ENCODE measurements at regions not wholly inside any gene's neighbourhood (a gene's known extent, or its start where the extent isn't known, plus 50 kb on each side); places are given as distances from the start of the nearest gene placed in this dataset.

- TF ChIP-seq EZH2 (IDR thresholded peaks at IDR 0.05; ENCODE audit: borderline replicate concordance, low read depth, low read length, severe bottlenecking) (no peak), CTCF (IDR thresholded peaks at IDR 0.05; ENCODE audit: extremely low read depth in 1 of 2, insufficient read depth in 1 of 2, low read depth in 1 of 2, low read length in 2 of 2) (no peak), POLR2A (IDR thresholded peaks at IDR 0.05; ENCODE audit: low read depth, low read length) (no peak), MAX (IDR thresholded peaks at IDR 0.05; ENCODE audit: insufficient read depth, insufficient read length) (no peak), POLR2AphosphoS5 (IDR thresholded peaks at IDR 0.05; ENCODE audit: insufficient read depth, low read depth, low read length) (no peak), GATA2 (IDR thresholded peaks at IDR 0.05; ENCODE audit: insufficient read depth, insufficient read length, low read depth, low read length) (no peak), MYC (IDR thresholded peaks at IDR 0.05; ENCODE audit: low read depth, low read length) (no peak), FOS (IDR thresholded peaks at IDR 0.05; ENCODE audit: borderline replicate concordance, insufficient read depth, low read length) (no peak), JUN (IDR thresholded peaks at IDR 0.05; ENCODE audit: borderline replicate concordance, insufficient read depth, insufficient read length, low read depth) (no peak)
These were observed 631.8 kb downstream of the CETN3 start for GRCh38 chr5:89777758-89778157.

Data from endothelial cell of umbilical vein (primary cell).